SU-DHL-6 (cell line): ENCODE measurements at regions not wholly inside any gene's neighbourhood (a gene's known extent, or its start where the extent isn't known, plus 50 kb on each side); places are given as distances from the start of the nearest gene placed in this dataset.

Experiments
- H2AFZ ChIP-seq: fragments of 200-600 bp; sonication (generic); 2 replicates; pipeline ENCODE4 v1.6.1; 2014; ENCODE audit warnings: low read depth, mild to moderate bottlenecking, moderate library complexity, mixed read lengths, antibody characterized with exemption, low read length; ENCODE audit not compliant: severe bottlenecking
- H3F3A ChIP-seq: fragments of 200-600 bp; shearing (Covaris generic); 2 replicates; pipeline ENCODE4 v1.6.0; 2016; ENCODE audit warnings: antibody characterized with exemption, mild to moderate bottlenecking; ENCODE audit not compliant: insufficient read depth
- H3K27ac ChIP-seq: fragments of 200-600 bp; sonication (generic); 2 replicates; pipeline ENCODE4 v1.5.1; 2016; ENCODE audit warnings: low read depth, mild to moderate bottlenecking, low read length, moderate library complexity, mixed read lengths
- H3K27me3 ChIP-seq: fragments of 200-600 bp; sonication (generic), shearing (Covaris generic); 2 replicates; pipeline ENCODE4 v1.6.0; 2014; ENCODE audit warnings: mild to moderate bottlenecking, low read length
- H3K36me3 ChIP-seq: fragments of 200-600 bp; sonication (generic); 2 replicates; pipeline ENCODE4 v1.6.1; 2014; ENCODE audit warnings: mild to moderate bottlenecking, low read length, mixed read lengths
- H3K4me2 ChIP-seq: fragments of 300-600, 200-600 bp; shearing (Covaris generic), sonication (generic); 2 replicates; pipeline ENCODE4 v1.6.0; 2014; ENCODE audit warnings: low read length, low read depth, mild to moderate bottlenecking; ENCODE audit not compliant: poor library complexity, severe bottlenecking
- H3K4me3 ChIP-seq: fragments of 200-600 bp; sonication (generic); 2 replicates; pipeline ENCODE4 v1.5.1; 2014; ENCODE audit warnings: antibody characterized with exemption, low read length, mild to moderate bottlenecking, mixed read lengths; ENCODE audit not compliant: insufficient read depth, poor library complexity, severe bottlenecking
- H3K79me2 ChIP-seq: fragments of 200-600 bp; sonication (generic); 2 replicates; pipeline ENCODE4 v1.6.1; 2014; ENCODE audit warnings: mild to moderate bottlenecking, low read length, moderate library complexity; ENCODE audit not compliant: insufficient read depth
- H3K9ac ChIP-seq: fragments of 200-600 bp; sonication (generic); 2 replicates; pipeline ENCODE4 v1.7.0; 2014; ENCODE audit warnings: mild to moderate bottlenecking, low read length
- H3K9me2 ChIP-seq: fragments of 200-600 bp; sonication (generic); replicated peaks from 2 replicates; pipeline ENCODE4 v1.6.1; 2014; ENCODE audit warnings: low read length; ENCODE audit not compliant: insufficient read depth
- H3K9me3 ChIP-seq: fragments of 200-600 bp; sonication (generic); 2 replicates; pipeline ENCODE4 v1.6.1; 2014; ENCODE audit warnings: low read length, mixed read lengths; ENCODE audit not compliant: insufficient read depth
- H4K20me1 ChIP-seq: fragments of 200-600 bp; sonication (generic); 2 replicates; pipeline ENCODE4 v1.6.1; 2014; ENCODE audit warnings: low read depth, mild to moderate bottlenecking, antibody characterized with exemption, low read length, moderate library complexity, mixed read lengths
- CTCF ChIP-seq: fragments of 200-600 bp; sonication (generic); IDR thresholded peaks from one replicate; pipeline ENCODE4 v1.5.1; 2017; ENCODE audit warnings: antibody characterized with exemption, mild to moderate bottlenecking, low read length, moderate library complexity; ENCODE audit not compliant: insufficient read depth, poor library complexity, severe bottlenecking
- EZH2phosphoT487 ChIP-seq: fragments of 200-600 bp; sonication (generic), shearing (Covaris generic); conservative IDR thresholded peaks from 2 replicates; pipeline ENCODE4 v1.6.1; 2018; ENCODE audit warnings: mild to moderate bottlenecking, antibody characterized with exemption, low read length, moderate library complexity, mixed read lengths

GRCh38 chr5:9774472-9775079, 144.4 kb upstream of the TAS2R1 start:
- TF ChIP-seq CTCF (no peak), EZH2phosphoT487 (no peak)
- Histone ChIP-seq H3K9me3 (no peaks in the 10 kb centered on the region), H3K9ac (no peak overlapping the region)

GRCh38 chr5:9771079-9771478, 140.9 kb upstream of the TAS2R1 start:
- Histone ChIP-seq H2AFZ (no peak overlapping the region), H3K4me3 (no peak overlapping the region), H3K9me3 (no peaks in the 10 kb centered on the region), H3K4me2 (no peak overlapping the region), H3K9me2 (no peaks in the 10 kb centered on the region), H3K36me3 (no peaks in the 10 kb centered on the region), H3F3A (no peaks in the 10 kb centered on the region), H3K27ac (no peak overlapping the region), H3K27me3 (no peaks in the 10 kb centered on the region), H3K9ac (no peak overlapping the region), H3K79me2 (no peaks in the 10 kb centered on the region), H4K20me1 (no peaks in the 10 kb centered on the region)
- no peak for TF ChIP-seq EZH2phosphoT487
- no peak for TF ChIP-seq CTCF

More at GRCh38 chr5:9774472-9775079, 144.4 kb upstream of the TAS2R1 start:
- Histone ChIP-seq H3K79me2 (no peaks in the 10 kb centered on the region), H3K27me3 (no peaks in the 10 kb centered on the region), H3K4me3 (no peak overlapping the region), H4K20me1 (no peaks in the 10 kb centered on the region), H3K36me3 (no peaks in the 10 kb centered on the region), H2AFZ (no peak overlapping the region), H3K4me2 (no peak overlapping the region), H3K9me2 (no peaks in the 10 kb centered on the region), H3K27ac (no peak overlapping the region), H3F3A (no peaks in the 10 kb centered on the region)

- H4K20me1 ChIP-seq, result no peaks in the 10 kb centered on the region
- no peak overlapping the region for H3K9ac ChIP-seq
These were observed 136.4 kb upstream of the TAS2R1 start for GRCh38 chr5:9766581-9766980.

More at GRCh38 chr5:9766581-9766980, 136.4 kb upstream of the TAS2R1 start:
- Histone ChIP-seq H3K9me3 (no peaks in the 10 kb centered on the region), H3K79me2 (no peaks in the 10 kb centered on the region), H3K4me3 (no peak overlapping the region), H3K36me3 (no peaks in the 10 kb centered on the region), H3K9me2 (no peaks in the 10 kb centered on the region), H2AFZ (no peak overlapping the region), H3F3A (no peaks in the 10 kb centered on the region), H3K4me2 (no peak overlapping the region), H3K27me3 (no peaks in the 10 kb centered on the region), H3K27ac (no peak overlapping the region)
- TF ChIP-seq CTCF (no peak), EZH2phosphoT487 (no peak)
